ENCODE measurements at regions not wholly inside any gene's neighbourhood (a gene's known extent, or its start where the extent isn't known, plus 50 kb on each side); places are given as distances from the start of the nearest gene placed in this dataset.

DNA sequence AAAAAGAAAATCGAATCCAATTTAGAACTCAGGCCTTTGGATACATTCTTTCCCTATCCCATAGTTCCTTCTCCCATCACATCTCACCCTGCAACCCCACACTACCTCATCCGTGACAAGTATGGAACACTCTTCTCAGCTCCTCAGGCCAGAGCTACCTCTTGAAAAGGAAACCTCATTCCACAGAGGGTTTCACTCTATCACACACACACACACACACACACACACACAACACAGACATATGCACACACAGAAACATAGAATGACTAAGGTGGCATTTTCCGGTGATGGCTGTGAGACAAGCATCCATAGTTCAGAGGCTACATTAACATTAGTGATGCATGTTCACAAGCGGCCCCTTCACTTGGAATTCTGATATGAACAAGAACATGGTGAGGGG, 122.0 kb upstream of the HES1 start:
- Histone ChIP-seq H3K27ac (no peak overlapping the region), H3K4me1 (replicated peaks in 1 of 2) (peaks cover 7 to 9% of the 10 kb centered on the region in 2 donors), H3K4me3 (no peak overlapping the region)
- ATAC-seq (replicated peaks in 6 of 8): no peak
- 72 to 100% (median 98%) methylated on average over 1 to 4 of the region's 4 CpGs; no CpG with 5 or more reads in 2 of the 10 experiments for WGBS, 10 experiments
- in situ Hi-C loops (cut with MboI; ENCODE audit: low pct_unique_long_range_greater_than_20kb in 2 of 9, low sequenced_read_pairs in 9 of 9, unreplicated experiment in 9 of 9): loop anchor here in 1 of 9 experiments (25.0 kb wide), 1 partner anchor 298 kb away; no protein-coding TSS in a partner anchor

GRCh38 chr3:194014756-194015155, 121.2 kb upstream of the HES1 start:
- WGBS, 10 experiments: 21 to 100% (median 73%) methylated on average over 1 to 4 of the region's 4 CpGs; no CpG with 5 or more reads in 1 of the 10 experiments
- in situ Hi-C loops (cut with MboI; ENCODE audit: low pct_unique_long_range_greater_than_20kb in 2 of 9, low sequenced_read_pairs in 9 of 9, unreplicated experiment in 9 of 9): loop anchor here in 1 of 9 experiments (25.0 kb wide), 1 partner anchor 298 kb away; no protein-coding TSS in a partner anchor
- no peak for ATAC-seq (replicated peaks in 6 of 8)
- H3K4me1 ChIP-seq (replicated peaks in 1 of 2): peaks cover 14% of the 10 kb centered on the region in 2 donors
- H3K4me3 ChIP-seq: no peak overlapping the region
- H3K27ac ChIP-seq: no peak overlapping the region

- no peak overlapping the region for H3K4me3 ChIP-seq
- H3K27ac ChIP-seq: peak overlapping the region in 1 of 2 donors; percentile 57
- peaks cover 13 to 30% of the 10 kb centered on the region in 2 donors for H3K4me1 ChIP-seq (replicated peaks in 1 of 2)
- ATAC-seq (replicated peaks in 6 of 8): peak; percentile 31 to 99 (median 90)
- in situ Hi-C loops (cut with MboI; ENCODE audit: low pct_unique_long_range_greater_than_20kb in 2 of 9, low sequenced_read_pairs in 9 of 9, unreplicated experiment in 9 of 9): loop anchor here in 1 of 9 experiments (25.0 kb wide), 1 partner anchor 293 kb away; no protein-coding TSS in a partner anchor
- 38 to 90% (median 47%) methylated on average over 2 to 10 of the region's 10 CpGs; no CpG with 5 or more reads in 2 of the 10 experiments for WGBS, 10 experiments
Observed at GRCh38 chr3:194019398-194020165, 116.4 kb upstream of the HES1 start.

GRCh38 chr3:194022052-194022451, 113.9 kb upstream of the HES1 start:
- Histone ChIP-seq H3K27ac (no peak overlapping the region), H3K4me3 (no peak overlapping the region), H3K4me1 (replicated peaks in 1 of 2) (peaks cover 13 to 38% of the 10 kb centered on the region in 2 donors)
- 48 to 90% (median 60%) methylated on average over 1 to 2 of the region's 2 CpGs; no CpG with 5 or more reads in 5 of the 10 experiments for WGBS, 10 experiments
- no peak for ATAC-seq (replicated peaks in 6 of 8)
- in situ Hi-C loops (cut with MboI; ENCODE audit: low pct_unique_long_range_greater_than_20kb in 2 of 9, low sequenced_read_pairs in 9 of 9, unreplicated experiment in 9 of 9): loop anchor here in 1 of 9 experiments (25.0 kb wide), 1 partner anchor 290 kb away; no protein-coding TSS in a partner anchor

DNA sequence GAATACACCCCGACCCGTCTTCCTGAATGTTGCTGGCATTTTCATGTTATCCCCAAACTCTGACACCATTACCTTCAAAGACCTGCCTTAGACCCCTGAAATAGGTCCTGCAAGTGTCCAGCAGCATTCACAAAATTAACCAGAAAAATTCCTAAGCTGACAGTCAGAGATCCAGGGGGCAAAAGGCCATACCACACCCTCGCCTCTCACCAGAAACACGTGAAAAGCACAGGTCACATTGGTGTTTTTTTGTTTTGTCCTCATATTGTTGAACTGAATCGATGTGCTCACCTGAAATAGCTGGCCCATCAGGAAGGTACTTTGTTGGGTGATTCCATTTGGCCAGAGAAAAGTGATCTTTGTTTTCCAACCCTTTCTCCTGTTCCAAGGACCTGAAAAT, 113.1 kb upstream of the HES1 start:
- no peak for ATAC-seq (replicated peaks in 6 of 8)
- in situ Hi-C loops (cut with MboI; ENCODE audit: low pct_unique_long_range_greater_than_20kb in 2 of 9, low sequenced_read_pairs in 9 of 9, unreplicated experiment in 9 of 9): loop anchor here in 1 of 9 experiments (25.0 kb wide), 1 partner anchor 289 kb away; no protein-coding TSS in a partner anchor
- H3K27ac ChIP-seq: no peak overlapping the region
- WGBS, 10 experiments: 61 to 100% (median 91%) methylated on average over 2 to 4 of the region's 5 CpGs; no CpG with 5 or more reads in 2 of the 10 experiments
- no peak overlapping the region for H3K4me3 ChIP-seq
- H3K4me1 ChIP-seq (replicated peaks in 1 of 2): peaks cover 13 to 38% of the 10 kb centered on the region in 2 donors

GRCh38 chr3:194023501-194024280, 112.3 kb upstream of the HES1 start:
- Histone ChIP-seq H3K27ac (no peak overlapping the region), H3K4me3 (no peak overlapping the region), H3K4me1 (replicated peaks in 1 of 2) (peaks cover 13 to 38% of the 10 kb centered on the region in 2 donors)
- ATAC-seq (replicated peaks in 6 of 8): peak in 4 of 8 experiments; percentile 44 to 81 (median 68)
- in situ Hi-C loops (cut with MboI; ENCODE audit: low pct_unique_long_range_greater_than_20kb in 2 of 9, low sequenced_read_pairs in 9 of 9, unreplicated experiment in 9 of 9): loop anchor here in 1 of 9 experiments (25.0 kb wide), 1 partner anchor 289 kb away; no protein-coding TSS in a partner anchor
- 37 to 88% (median 71%) methylated on average over 2 to 8 of the region's 9 CpGs; no CpG with 5 or more reads in 1 of the 10 experiments for WGBS, 10 experiments

DNA sequence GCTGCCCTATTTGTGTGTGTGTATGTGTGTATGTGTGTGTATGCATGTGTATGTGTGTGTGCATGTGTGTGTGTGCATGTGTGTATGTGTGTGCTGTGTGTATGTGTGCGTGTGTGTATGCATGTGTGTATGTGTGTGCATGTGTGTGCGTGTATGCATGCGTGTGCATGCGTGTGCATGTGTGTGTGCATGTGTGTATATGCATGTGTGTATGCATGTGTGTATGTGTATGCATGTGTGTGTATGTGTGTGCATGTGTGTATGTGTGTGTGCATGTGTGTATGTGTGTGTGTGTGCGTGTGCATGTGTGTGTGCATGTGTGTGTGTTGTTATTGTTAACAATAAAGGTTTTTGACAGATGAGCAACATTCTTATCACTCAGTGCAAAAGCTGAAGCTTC, 110.8 kb upstream of the HES1 start:
- no peak for ATAC-seq (replicated peaks in 6 of 8)
- H3K27ac ChIP-seq: no peak overlapping the region
- WGBS, 10 experiments: 57 to 100% (median 80%) methylated on average over 1 to 3 of the region's 5 CpGs; no CpG with 5 or more reads in 5 of the 10 experiments
- H3K4me3 ChIP-seq: no peak overlapping the region
- H3K4me1 ChIP-seq (replicated peaks in 1 of 2): peaks cover 1 to 24% of the 10 kb centered on the region in 2 donors
- in situ Hi-C loops (cut with MboI; ENCODE audit: low pct_unique_long_range_greater_than_20kb in 2 of 9, low sequenced_read_pairs in 9 of 9, unreplicated experiment in 9 of 9): no loop called here

DNA sequence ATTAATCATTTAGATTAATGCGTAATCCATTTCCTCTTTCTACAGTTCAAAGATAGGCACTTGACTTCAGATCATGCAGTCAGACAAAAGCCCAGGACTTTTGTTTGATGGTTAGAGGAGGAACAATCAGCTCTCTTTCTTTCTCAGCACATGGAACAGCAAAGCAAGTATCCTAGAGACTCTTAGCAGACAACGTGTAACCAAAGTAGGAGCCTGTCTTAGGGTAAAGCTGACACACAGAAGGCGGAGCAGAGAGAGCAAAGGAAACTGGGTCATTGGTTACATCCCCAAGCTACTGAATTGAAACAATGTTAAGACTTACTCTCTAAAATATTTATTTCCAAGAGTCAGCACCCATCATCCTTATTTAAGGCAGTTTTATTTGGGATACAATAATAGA, 110.0 kb upstream of the HES1 start:
- no peak overlapping the region for H3K27ac ChIP-seq
- WGBS, 10 experiments: 38 to 83% (median 57%) methylated on average over 2 to 3 of the region's 3 CpGs; no CpG with 5 or more reads in 1 of the 10 experiments
- peaks cover 0 to 24% of the 10 kb centered on the region in 2 donors for H3K4me1 ChIP-seq (replicated peaks in 1 of 2)
- ATAC-seq (replicated peaks in 6 of 8): peak in 4 of 8 experiments; percentile 33 to 68 (median 51)
- H3K4me3 ChIP-seq: no peak overlapping the region
- in situ Hi-C loops (cut with MboI; ENCODE audit: low pct_unique_long_range_greater_than_20kb in 2 of 9, low sequenced_read_pairs in 9 of 9, unreplicated experiment in 9 of 9): no loop called here

DNA sequence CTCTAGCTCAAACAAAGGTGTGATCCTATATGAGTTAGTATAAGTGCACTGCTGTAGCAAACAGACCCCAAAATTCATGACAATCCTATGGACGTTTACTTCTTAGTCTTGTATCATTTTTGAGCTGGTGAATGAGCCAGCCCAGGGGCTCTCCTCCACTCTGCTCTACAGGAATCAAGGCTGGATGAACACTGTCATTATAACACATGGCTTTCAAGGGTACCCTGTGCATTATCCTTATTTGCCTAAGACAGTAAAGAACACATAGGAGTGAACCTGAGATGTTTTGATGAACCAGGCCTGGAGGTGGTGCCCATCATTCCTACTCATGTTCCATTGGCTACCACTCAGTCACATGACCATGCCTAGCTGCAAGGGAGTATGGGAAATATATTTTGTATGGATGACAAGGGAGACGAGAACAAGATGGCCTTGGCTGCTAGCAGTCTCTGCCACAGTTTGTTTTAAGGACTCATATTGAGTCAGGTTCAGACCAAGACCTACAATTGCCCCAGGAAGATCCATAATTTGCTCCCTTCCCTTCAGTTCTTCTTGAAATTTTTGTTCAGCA, 107.4 kb upstream of the HES1 start:
- Histone ChIP-seq H3K4me1 (replicated peaks in 1 of 2) (peaks cover 9 to 32% of the 10 kb centered on the region in 2 donors), H3K4me3 (no peak overlapping the region), H3K27ac (no peak overlapping the region)
- in situ Hi-C loops (cut with MboI; ENCODE audit: low pct_unique_long_range_greater_than_20kb in 2 of 9, low sequenced_read_pairs in 9 of 9, unreplicated experiment in 9 of 9): no loop called here
- ATAC-seq (replicated peaks in 6 of 8): no peak
- WGBS, 10 experiments: 56 to 100% (median 94%) methylated on average over 1 to 2 of the region's 2 CpGs; no CpG with 5 or more reads in 3 of the 10 experiments

- H3K4me1 ChIP-seq (replicated peaks in 1 of 2): peaks cover 9 to 24% of the 10 kb centered on the region in 2 donors
- in situ Hi-C loops (cut with MboI; ENCODE audit: low pct_unique_long_range_greater_than_20kb in 2 of 9, low sequenced_read_pairs in 9 of 9, unreplicated experiment in 9 of 9): no loop called here
- ATAC-seq (replicated peaks in 6 of 8): no peak
- no peak overlapping the region for H3K27ac ChIP-seq
- H3K4me3 ChIP-seq: no peak overlapping the region
Observed at GRCh38 chr3:194029846-194030245, 106.1 kb upstream of the HES1 start.

- H3K4me1 ChIP-seq (replicated peaks in 1 of 2): peaks cover 9 to 23% of the 10 kb centered on the region in 2 donors
- WGBS, 10 experiments: 67 to 100% (median 83%) methylated on average over 1 to 3 of the region's 4 CpGs; no CpG with 5 or more reads in 4 of the 10 experiments
- H3K4me3 ChIP-seq: no peak overlapping the region
- ATAC-seq (replicated peaks in 6 of 8): peak in 1 of 8 experiments; percentile 35
- in situ Hi-C loops (cut with MboI; ENCODE audit: low pct_unique_long_range_greater_than_20kb in 2 of 9, low sequenced_read_pairs in 9 of 9, unreplicated experiment in 9 of 9): no loop called here
- H3K27ac ChIP-seq: no peak overlapping the region
Observed at GRCh38 chr3:194030372-194030771, 105.6 kb upstream of the HES1 start.

GRCh38 chr3:194031349-194031748, 104.6 kb upstream of the HES1 start:
- no peak overlapping the region for H3K27ac ChIP-seq
- ATAC-seq (replicated peaks in 6 of 8): no peak
- H3K4me3 ChIP-seq: no peak overlapping the region
- 80 to 100% (median 98%) methylated on average over 1 to 4 of the region's 9 CpGs; no CpG with 5 or more reads in 6 of the 10 experiments for WGBS, 10 experiments
- peaks cover 9 to 16% of the 10 kb centered on the region in 2 donors for H3K4me1 ChIP-seq (replicated peaks in 1 of 2)
- in situ Hi-C loops (cut with MboI; ENCODE audit: low pct_unique_long_range_greater_than_20kb in 2 of 9, low sequenced_read_pairs in 9 of 9, unreplicated experiment in 9 of 9): no loop called here
